WTC11 (cell line): ENCODE measurements at regions not wholly inside any gene's neighbourhood (a gene's known extent, or its start where the extent isn't known, plus 50 kb on each side); places are given as distances from the start of the nearest gene placed in this dataset.

Experiments used
- NFATC4 ChIP-seq: fragments of 250-450 bp; sonication (Bioruptor Pico); IDR thresholded peaks from 2 replicates; pipeline ENCODE4 v1.9.0; 2021; ENCODE audit warnings: mild to moderate bottlenecking

DNA sequence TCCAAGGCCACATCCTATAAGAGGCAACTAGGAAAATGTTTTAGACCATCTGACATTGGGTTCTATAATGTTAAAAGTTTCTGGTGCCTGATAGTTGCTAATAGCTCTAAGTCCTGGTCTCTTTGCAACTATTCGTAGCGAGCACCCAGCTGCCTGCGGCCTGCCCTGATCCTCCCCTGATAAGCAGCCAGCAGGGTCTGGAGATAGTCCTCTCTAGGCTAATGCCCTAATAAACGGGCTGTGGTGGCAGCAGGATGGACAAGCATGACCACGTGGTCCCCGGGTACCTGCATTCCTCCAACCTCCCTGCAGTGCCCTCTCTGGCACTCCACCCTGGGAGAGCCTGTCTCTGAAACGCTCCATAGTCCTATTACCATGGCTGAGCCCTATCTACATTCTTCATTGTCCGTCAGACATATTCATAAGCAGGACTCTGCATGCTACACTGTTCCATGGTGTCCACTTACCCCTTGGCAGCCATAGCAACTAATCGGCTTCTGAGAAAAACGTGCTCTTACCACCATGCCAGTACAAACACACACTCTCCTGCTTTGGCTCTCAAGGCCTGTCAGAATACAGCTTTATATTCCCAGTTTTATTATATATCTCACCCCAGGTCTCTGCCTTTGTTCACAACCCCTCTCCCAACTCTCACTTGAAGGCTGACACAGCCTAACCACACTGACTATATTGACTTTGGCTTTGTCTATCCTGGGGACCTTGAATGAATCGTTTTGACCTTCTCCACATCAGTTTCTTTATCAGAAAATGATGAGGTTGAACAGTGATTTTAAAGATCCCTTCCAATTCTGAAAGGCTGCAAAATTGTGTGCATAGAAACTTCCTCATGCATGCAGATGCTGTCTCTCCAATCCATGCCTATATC lies 49.9 kb upstream of the DAPK1 start (continued):
- no peak for TF ChIP-seq NFATC4 (CRISPR knock-in tag)
